ENCODE measurements at regions not wholly inside any gene's neighbourhood (a gene's known extent, or its start where the extent isn't known, plus 50 kb on each side); places are given as distances from the start of the nearest gene placed in this dataset.

- no peak for TF ChIP-seq GATA2 (IDR thresholded peaks at IDR 0.05; ENCODE audit: low read depth, low read length)
- TF ChIP-seq GATA3 (IDR thresholded peaks at IDR 0.05; ENCODE audit: low read depth, low read length), result no peak
Observed at GRCh38 chr21:35398346-35398982, 349.4 kb upstream of the RUNX1 start.

All from SH-SY5Y (cell line).